Activated naive CD4-positive, alpha-beta T cell treated with anti-CD3 and anti-CD28 coated beads, Interleukin-2, amount 10 ng/mL, durations not matched to agents 7 days and 5 days (primary cell): ENCODE measurements at regions not wholly inside any gene's neighbourhood (a gene's known extent, or its start where the extent isn't known, plus 50 kb on each side); places are given as distances from the start of the nearest gene placed in this dataset.

ENCODE experiments used
- CTCF ChIA-PET: fragments of 350-600 bp; sonication (Branson Sonifier 250); formaldehyde crosslinking; loops from one replicate; lab custom pipeline; 2021; ENCODE audit warnings: antibody characterized with exemption; lab: Charles Lee
- DNase-seq: peaks from one replicate; pipeline ENCODE4 v3.0.0-alpha.2; 2020
- H3K27ac Mint-ChIP-seq: one replicate; pipeline ENCODE4 v1.8.0; 2021; ENCODE audit warnings: mild to moderate bottlenecking, moderate library complexity, mixed read lengths
- H3K27me3 Mint-ChIP-seq: one replicate; pipeline ENCODE4 v1.8.0; 2021; ENCODE audit warnings: mild to moderate bottlenecking, mixed read lengths
- H3K36me3 Mint-ChIP-seq: one replicate; pipeline ENCODE4 v1.8.0; 2021; ENCODE audit warnings: mixed read lengths
- H3K4me1 Mint-ChIP-seq: one replicate; pipeline ENCODE4 v1.8.0; 2021; ENCODE audit warnings: mixed read lengths
- H3K4me3 Mint-ChIP-seq: one replicate; pipeline ENCODE4 v1.8.0; 2021; ENCODE audit warnings: mild to moderate bottlenecking, moderate library complexity, mixed read lengths
- H3K9me3 Mint-ChIP-seq: one replicate; pipeline ENCODE4 v1.8.0; 2021; ENCODE audit warnings: mixed read lengths

DNA sequence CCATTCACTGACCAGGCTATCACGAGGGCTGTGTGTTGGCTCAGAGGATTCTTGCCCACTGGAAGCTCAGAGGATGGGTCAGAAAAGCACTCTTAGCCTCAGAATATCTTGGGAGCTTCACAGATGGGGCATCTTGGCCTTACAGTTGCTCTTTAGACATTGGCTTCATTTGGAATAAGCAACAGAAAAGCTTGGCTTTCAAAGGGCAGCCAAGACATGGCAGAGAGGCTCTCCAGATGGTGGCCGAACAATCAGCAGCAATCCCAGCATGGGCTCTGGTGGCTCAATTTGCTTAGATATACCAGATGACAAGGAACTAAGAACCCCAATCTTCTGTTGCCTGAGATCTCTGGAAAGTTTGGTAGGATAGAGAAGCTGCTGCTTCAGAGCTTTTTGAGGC lies 446.2 kb downstream of the ADRA2A start:
- Mint-ChIP-seq H3K4me1 (no peaks in the 10 kb centered on the region), H3K27me3 (no peaks in the 10 kb centered on the region), H3K4me3 (no peak overlapping the region), H3K27ac (no peak overlapping the region), H3K9me3 (no peaks in the 10 kb centered on the region), H3K36me3 (no peaks in the 10 kb centered on the region)
- CTCF ChIA-PET: no interaction called here
- DNase-seq: no peak

DNA sequence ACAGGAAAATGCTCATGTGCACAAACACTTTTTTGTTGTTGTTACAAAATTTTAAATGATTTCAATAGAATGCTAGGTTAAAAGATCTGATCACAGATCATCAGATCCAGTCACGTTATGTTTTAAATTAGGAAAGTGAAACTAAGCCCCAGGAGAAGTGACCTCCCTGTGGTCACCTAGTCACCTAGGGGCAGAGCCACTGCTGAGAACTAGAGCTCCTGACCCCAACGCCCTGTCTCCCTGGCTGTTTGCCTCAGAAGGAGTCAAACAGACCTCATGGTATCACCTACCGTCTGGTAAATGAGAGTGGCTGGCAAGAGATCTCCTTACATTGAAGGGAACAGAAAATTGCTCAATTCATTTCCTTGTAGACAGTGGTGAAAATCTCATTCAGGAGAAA lies 447.3 kb downstream of the ADRA2A start:
- no peaks in the 10 kb centered on the region for H3K9me3 Mint-ChIP-seq
- H3K27me3 Mint-ChIP-seq: no peaks in the 10 kb centered on the region
- CTCF ChIA-PET: no interaction called here
- DNase-seq: no peak
- no peaks in the 10 kb centered on the region for H3K36me3 Mint-ChIP-seq
- no peak overlapping the region for H3K27ac Mint-ChIP-seq
- no peak overlapping the region for H3K4me3 Mint-ChIP-seq
- no peaks in the 10 kb centered on the region for H3K4me1 Mint-ChIP-seq

DNA sequence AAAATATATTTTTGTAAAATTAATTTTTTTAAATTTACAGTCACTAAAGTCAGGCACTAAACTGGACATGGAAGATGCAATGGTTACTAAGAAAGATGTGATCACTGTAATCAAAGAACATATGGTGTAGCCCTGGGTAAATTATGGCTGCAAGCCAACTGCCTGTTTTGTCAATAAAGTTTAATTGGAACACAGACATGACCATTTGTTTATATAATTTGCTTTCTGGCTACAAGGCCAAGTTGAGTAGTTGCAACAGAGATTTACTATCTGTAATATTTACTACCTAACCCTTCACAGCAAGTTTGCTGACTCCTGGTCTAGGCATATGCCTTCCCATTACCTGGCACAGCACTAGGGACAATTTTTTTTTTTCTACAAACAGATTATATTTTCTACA lies 448.9 kb downstream of the ADRA2A start:
- Mint-ChIP-seq H3K4me1 (no peaks in the 10 kb centered on the region), H3K27ac (no peak overlapping the region), H3K4me3 (no peak overlapping the region), H3K27me3 (no peaks in the 10 kb centered on the region), H3K36me3 (no peaks in the 10 kb centered on the region), H3K9me3 (no peaks in the 10 kb centered on the region)
- no peak for DNase-seq
- CTCF ChIA-PET: no interaction called here

DNA sequence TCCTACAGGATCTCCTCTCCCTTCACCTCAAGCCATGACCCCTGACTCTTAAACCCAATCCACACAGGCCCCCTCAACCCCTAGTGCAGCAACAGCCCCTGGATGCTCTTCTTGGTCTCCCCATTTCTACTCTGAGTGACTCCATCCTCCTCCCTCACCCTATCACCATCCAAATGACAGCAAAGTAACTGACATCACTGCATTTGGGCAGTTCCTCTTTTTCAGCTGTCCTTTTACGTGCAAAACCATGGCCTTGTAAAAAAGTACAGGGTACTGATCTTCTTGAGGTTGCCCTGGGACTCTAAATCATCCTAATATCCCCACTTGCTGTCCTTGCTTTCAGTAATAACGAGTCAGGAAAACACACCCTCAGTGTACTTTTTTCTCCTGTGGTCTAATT lies 454.9 kb downstream of the ADRA2A start:
- no peaks in the 10 kb centered on the region for H3K4me1 Mint-ChIP-seq
- no peaks in the 10 kb centered on the region for H3K36me3 Mint-ChIP-seq
- no peaks in the 10 kb centered on the region for H3K9me3 Mint-ChIP-seq
- H3K27me3 Mint-ChIP-seq: no peaks in the 10 kb centered on the region
- DNase-seq: no peak
- H3K4me3 Mint-ChIP-seq: no peak overlapping the region
- CTCF ChIA-PET: no interaction called here
- no peak overlapping the region for H3K27ac Mint-ChIP-seq

DNA sequence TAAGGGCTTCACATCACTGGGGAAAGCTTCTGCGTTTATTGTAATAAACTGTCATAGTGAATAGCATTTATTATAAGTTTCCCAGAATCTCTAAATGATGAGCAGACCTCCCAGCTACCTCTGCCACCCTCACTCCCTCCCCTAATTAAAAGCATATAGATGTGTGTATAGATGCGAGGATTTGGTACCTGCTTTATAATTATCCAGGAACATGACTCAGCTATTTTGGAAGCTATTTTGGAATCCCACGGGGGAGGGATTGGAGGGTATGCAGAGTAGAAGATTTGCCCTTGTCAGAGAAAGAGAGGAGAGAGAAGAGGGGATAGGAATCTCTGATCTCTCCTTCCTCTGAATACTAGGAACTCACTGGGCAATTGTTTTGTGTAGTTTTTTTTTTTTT lies 455.3 kb downstream of the ADRA2A start:
- Mint-ChIP-seq H3K36me3 (no peaks in the 10 kb centered on the region), H3K27me3 (no peaks in the 10 kb centered on the region), H3K4me3 (no peak overlapping the region), H3K9me3 (no peaks in the 10 kb centered on the region), H3K4me1 (no peaks in the 10 kb centered on the region), H3K27ac (no peak overlapping the region)
- no peak for DNase-seq
- CTCF ChIA-PET: no interaction called here

DNA sequence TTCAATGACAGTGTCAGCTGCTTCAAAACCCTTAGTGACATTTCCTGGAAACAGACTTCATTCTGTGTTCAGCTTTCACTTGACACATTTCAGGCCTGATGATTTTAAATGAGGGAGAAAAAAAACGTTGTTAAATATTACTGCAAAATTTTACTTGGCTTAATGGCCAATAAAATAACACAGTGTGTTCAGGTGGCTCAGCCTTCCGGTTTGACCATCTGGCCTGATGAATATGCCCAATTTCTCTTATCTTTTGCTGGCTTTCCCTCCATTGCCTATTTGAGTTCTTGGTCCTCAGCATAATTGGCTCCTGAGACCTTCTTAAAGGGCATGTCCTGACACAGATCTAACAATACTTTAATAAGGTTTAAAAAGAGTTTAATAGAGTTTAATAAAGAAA lies 462.4 kb downstream of the ADRA2A start:
- H3K4me1 Mint-ChIP-seq: no peaks in the 10 kb centered on the region
- no peaks in the 10 kb centered on the region for H3K36me3 Mint-ChIP-seq
- no peaks in the 10 kb centered on the region for H3K27me3 Mint-ChIP-seq
- DNase-seq: no peak
- H3K4me3 Mint-ChIP-seq: no peak overlapping the region
- H3K27ac Mint-ChIP-seq: no peak overlapping the region
- H3K9me3 Mint-ChIP-seq: no peaks in the 10 kb centered on the region
- CTCF ChIA-PET: no interaction called here

DNA sequence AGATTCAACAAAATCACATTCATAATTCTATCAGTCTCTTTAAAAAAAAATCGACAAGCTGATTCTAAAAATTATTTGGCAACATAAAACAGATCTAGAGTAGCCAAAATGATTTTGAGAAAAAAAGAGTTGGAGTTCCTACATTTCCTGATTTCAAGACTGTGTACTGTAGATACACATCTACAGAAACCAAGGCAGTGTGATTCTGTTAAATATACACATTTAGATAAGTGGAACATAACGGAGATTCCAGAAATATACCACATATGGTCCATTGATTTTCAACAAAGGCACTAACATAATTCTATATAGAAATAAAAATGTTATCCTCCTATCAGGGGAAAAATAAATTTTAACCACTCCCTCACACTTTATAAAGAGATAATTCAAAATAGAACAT lies 467.0 kb downstream of the ADRA2A start:
- Mint-ChIP-seq H3K9me3 (no peaks in the 10 kb centered on the region), H3K27me3 (no peaks in the 10 kb centered on the region), H3K4me1 (no peaks in the 10 kb centered on the region), H3K27ac (no peak overlapping the region), H3K4me3 (no peak overlapping the region), H3K36me3 (no peaks in the 10 kb centered on the region)
- CTCF ChIA-PET: no interaction called here
- DNase-seq: no peak

DNA sequence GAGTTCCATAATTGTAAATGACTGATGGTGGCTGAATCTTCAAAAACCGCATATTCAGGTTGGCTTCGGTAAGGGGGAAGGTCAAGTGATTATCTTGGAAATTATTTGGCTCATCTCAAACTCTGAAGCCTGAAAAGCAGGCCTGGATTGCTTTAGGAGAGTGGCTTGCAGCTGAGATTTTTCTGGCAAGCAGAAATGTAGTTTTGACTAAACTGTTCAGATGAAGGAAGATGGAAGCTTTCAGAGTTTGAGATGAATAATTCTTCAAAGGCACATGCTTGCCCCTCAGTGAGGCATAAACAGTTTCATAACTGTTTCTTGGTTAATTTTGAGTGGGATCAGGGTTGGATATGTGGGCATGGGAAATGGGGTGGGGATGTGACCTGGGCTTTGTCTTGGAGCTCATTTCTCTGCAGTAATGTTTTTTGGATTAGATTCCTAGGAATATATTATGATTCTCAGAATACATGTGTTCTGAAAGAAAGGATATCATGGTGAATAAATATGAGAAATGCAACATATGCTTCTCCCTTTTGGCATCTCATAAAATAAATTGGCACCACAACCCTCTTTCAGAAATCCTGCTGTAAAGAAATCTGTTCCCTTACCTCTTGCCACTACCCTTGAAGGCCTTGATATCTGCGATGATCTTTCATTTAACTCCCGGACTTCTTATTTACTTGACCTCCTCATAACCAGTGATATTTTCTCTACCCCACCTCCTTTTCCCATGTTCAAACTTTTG lies 469.2 kb downstream of the ADRA2A start:
- no peaks in the 10 kb centered on the region for H3K4me1 Mint-ChIP-seq
- no peaks in the 10 kb centered on the region for H3K27me3 Mint-ChIP-seq
- H3K9me3 Mint-ChIP-seq: no peaks in the 10 kb centered on the region
- CTCF ChIA-PET: no interaction called here
- no peak overlapping the region for H3K27ac Mint-ChIP-seq
- DNase-seq: no peak
- H3K4me3 Mint-ChIP-seq: no peak overlapping the region
- no peaks in the 10 kb centered on the region for H3K36me3 Mint-ChIP-seq

DNA sequence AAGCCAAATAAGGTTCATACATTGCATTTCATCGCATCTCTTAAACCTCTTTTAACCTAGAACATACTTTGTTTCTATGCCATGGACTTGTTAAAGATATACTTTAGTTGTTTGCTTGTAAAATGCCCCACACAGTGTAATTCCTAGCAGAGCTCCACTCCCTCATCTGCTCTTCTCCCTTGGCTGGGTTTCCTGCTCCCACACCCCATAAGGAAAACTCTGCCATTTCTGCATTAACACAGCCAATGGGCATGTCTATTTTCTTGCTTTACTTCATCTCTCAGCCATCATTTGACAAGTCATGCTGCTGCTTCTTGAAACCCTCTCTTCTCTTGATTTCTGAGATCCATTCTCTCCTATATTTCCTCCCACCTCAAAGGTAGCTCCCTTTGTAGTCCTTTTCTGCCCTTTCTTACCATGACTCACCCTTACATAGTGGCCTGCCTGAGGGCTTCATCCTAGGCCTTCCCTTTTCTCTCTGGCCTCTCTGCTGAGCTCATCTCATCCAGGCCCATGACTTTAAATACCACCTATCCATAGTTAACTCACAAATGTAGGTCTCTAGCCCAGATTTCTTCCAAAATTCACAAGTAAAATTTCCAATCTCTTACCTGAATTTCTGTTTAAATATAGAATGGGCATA lies 471.4 kb downstream of the ADRA2A start:
- no peak for DNase-seq

DNA sequence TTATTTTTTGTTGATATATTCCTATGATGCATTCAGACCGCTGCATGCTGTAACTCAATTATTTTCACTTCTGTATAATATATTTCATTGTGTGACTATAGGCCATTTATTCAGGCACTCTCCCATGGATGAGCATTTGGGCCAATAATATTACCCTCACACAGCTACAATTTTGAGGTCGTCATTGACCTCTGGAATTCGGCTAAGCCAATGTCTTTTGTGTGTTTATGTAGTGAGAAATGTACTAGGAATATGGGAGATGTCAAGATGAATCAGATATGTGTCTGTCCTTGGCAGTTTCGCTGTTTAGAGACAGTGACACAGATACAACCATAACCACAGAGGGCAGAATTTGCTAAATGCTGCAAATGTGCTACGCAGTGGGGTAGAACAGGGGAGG lies 474.2 kb downstream of the ADRA2A start:
- no peak for DNase-seq
- Mint-ChIP-seq H3K27me3 (no peaks in the 10 kb centered on the region), H3K4me3 (no peak overlapping the region), H3K36me3 (no peaks in the 10 kb centered on the region), H3K4me1 (no peaks in the 10 kb centered on the region), H3K9me3 (no peaks in the 10 kb centered on the region), H3K27ac (no peak overlapping the region)
- CTCF ChIA-PET: no interaction called here

More for the DNA sequence above, 471.4 kb downstream of the ADRA2A start:
- H3K27me3 Mint-ChIP-seq: no peaks in the 10 kb centered on the region
- H3K4me1 Mint-ChIP-seq: no peaks in the 10 kb centered on the region
- CTCF ChIA-PET: no interaction called here
- H3K36me3 Mint-ChIP-seq: no peaks in the 10 kb centered on the region
- H3K4me3 Mint-ChIP-seq: no peak overlapping the region
- no peaks in the 10 kb centered on the region for H3K9me3 Mint-ChIP-seq
- H3K27ac Mint-ChIP-seq: no peak overlapping the region

DNA sequence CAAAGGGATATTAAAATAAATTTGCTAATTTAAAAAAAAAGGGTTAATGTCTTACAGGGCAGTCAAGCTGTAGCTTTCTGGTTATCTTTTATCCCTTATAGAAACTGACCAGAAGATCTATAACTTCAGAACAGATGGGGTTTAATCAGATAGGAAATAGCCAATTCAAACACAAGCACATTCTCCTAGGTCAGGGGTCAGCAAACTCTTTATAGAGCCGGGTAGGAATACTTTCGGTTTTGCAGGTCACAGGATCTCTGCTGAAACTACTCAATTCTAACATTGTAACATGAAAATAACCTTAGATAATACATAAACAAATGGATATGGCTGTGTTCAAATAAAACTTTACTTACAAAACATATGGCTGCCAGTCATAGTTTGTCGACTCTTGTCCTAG lies 479.8 kb downstream of the ADRA2A start:
- Mint-ChIP-seq H3K27me3 (no peaks in the 10 kb centered on the region), H3K27ac (no peak overlapping the region), H3K4me3 (no peak overlapping the region), H3K36me3 (no peaks in the 10 kb centered on the region), H3K4me1 (no peaks in the 10 kb centered on the region), H3K9me3 (no peaks in the 10 kb centered on the region)
- CTCF ChIA-PET: no interaction called here
- no peak for DNase-seq

DNA sequence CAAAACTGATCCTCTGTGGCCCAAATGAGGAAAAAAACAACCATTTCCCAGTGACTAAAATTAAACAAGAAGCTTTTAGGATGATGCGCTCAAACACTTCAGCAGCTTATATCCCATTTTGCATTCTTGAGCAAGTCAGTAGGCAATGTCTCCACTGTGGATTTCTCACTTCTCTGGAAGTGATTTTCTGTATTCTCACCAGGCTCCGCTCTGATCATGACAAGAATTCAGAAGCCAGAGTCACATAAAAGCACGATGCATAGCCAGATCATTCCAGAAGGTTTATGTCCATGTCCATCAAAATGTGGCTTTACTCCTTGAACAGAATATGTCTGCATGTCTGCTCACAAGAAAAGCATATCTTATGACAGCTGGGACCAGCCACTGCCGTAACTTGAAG lies 481.4 kb downstream of the ADRA2A start:
- no peaks in the 10 kb centered on the region for H3K27me3 Mint-ChIP-seq
- no peaks in the 10 kb centered on the region for H3K4me1 Mint-ChIP-seq
- DNase-seq: no peak
- H3K27ac Mint-ChIP-seq: no peak overlapping the region
- H3K4me3 Mint-ChIP-seq: no peak overlapping the region
- CTCF ChIA-PET: no interaction called here
- H3K9me3 Mint-ChIP-seq: no peaks in the 10 kb centered on the region
- no peaks in the 10 kb centered on the region for H3K36me3 Mint-ChIP-seq

DNA sequence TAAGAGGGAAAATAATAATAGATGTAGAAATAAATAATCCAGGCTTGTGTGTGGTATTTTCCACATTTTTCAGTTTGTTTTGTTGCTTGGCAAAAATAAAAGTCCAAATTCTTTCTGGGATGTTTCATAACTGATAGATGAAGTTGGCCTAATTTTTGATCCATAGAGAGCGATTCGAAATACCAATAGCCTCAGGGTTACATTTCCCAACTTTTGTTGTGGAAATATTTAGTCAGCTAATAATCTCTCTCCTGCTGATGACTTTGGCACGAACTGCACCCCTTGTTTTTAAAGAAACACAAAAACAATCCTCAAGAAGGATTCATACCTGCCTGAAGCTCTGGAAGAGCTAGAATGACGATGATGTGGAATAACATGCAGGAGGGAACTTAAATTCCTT lies 483.2 kb downstream of the ADRA2A start:
- Mint-ChIP-seq H3K27me3 (no peaks in the 10 kb centered on the region), H3K36me3 (no peaks in the 10 kb centered on the region), H3K4me1 (no peaks in the 10 kb centered on the region), H3K4me3 (no peak overlapping the region), H3K27ac (no peak overlapping the region), H3K9me3 (no peaks in the 10 kb centered on the region)
- CTCF ChIA-PET: no interaction called here
- DNase-seq: no peak

DNA sequence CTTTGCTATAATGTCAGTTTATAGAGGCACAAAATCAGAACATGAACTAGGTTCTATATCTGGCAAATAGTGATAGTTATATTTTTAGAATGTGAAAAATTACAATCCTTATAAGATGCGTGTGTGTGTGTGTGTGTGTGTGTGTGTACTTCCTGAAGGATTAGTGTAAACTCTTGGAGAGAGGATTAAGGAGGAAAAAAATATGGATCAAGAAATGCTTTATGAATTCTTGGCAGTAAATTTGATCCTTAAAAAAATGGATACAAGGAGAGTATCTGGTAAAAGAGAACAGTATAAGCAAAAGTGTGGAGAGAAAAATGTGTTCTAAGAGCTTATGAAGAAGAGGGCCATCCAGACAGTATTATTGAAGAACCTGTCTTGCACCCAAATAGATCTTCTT lies 484.3 kb downstream of the ADRA2A start:
- Mint-ChIP-seq H3K9me3 (no peaks in the 10 kb centered on the region), H3K27me3 (no peaks in the 10 kb centered on the region), H3K4me1 (no peaks in the 10 kb centered on the region), H3K27ac (no peak overlapping the region), H3K36me3 (no peaks in the 10 kb centered on the region), H3K4me3 (no peak overlapping the region)
- CTCF ChIA-PET: no interaction called here
- no peak for DNase-seq

DNA sequence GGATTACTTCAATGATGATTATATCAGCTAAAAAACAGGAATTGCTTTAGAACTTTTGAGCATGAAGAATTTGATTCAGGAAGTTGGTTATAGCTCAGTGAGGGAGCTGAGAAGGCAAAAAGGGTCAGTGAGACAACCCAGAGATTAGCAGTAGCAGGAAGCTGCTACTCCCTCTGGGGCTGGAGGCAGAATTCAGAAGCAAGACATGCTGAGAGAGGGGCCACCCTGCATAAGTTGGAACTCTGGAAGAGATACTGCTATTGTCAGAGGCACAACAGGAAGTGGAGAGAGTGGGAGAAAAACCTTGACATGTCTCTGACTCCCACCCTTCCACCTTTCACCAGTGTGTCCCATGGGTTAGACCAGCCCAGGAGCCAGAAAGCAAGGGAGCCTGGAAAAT lies 488.7 kb downstream of the ADRA2A start:
- Mint-ChIP-seq H3K4me3 (no peak overlapping the region), H3K27me3 (no peaks in the 10 kb centered on the region), H3K4me1 (no peaks in the 10 kb centered on the region), H3K9me3 (no peaks in the 10 kb centered on the region), H3K27ac (no peak overlapping the region), H3K36me3 (no peaks in the 10 kb centered on the region)
- CTCF ChIA-PET: no interaction called here
- DNase-seq: no peak
